Mesendoderm (in vitro differentiated cells): ENCODE measurements at regions not wholly inside any gene's neighbourhood (a gene's known extent, or its start where the extent isn't known, plus 50 kb on each side); places are given as distances from the start of the nearest gene placed in this dataset.
"Not testable (repeated sequence)": the region's sequence is repeated elsewhere in the genome, so short reads cannot be mapped to it uniquely, and the experiment has no call there.

ENCODE experiments used
- DNase-seq: peaks from one replicate; pipeline ENCODE4 v3.0.0; 2013
- H2AK5ac ChIP-seq: 2 replicates; pipeline ENCODE4 v1.6.1; 2013; ENCODE audit warnings: low read length, inconsistent platforms
- H2BK120ac ChIP-seq: 2 replicates; pipeline ENCODE4 v1.6.1; 2013; ENCODE audit warnings: low read depth, mild to moderate bottlenecking, low read length, moderate library complexity, mixed read lengths
- H2BK15ac ChIP-seq: replicated peaks from 2 replicates; pipeline ENCODE4 v1.6.1; 2013; ENCODE audit warnings: low read depth, mild to moderate bottlenecking, moderate library complexity
- H2BK5ac ChIP-seq: 2 replicates; pipeline ENCODE4 v1.6.1; 2013; ENCODE audit warnings: low read length, inconsistent platforms
- H3K18ac ChIP-seq: 2 replicates; pipeline ENCODE4 v1.6.1; 2013; ENCODE audit warnings: mild to moderate bottlenecking, low read length, mixed read lengths
- H3K23ac ChIP-seq: one replicate; pipeline ENCODE4 v1.6.1; 2013; ENCODE audit warnings: low read length
- H3K27ac ChIP-seq: 2 replicates; pipeline ENCODE4 v1.5.1; 2013; ENCODE audit warnings: low read depth, mild to moderate bottlenecking, inconsistent platforms, low read length, moderate library complexity
- H3K27me3 ChIP-seq: 2 replicates; pipeline ENCODE4 v1.6.1; 2013; ENCODE audit warnings: low read length, control low read depth, mild to moderate bottlenecking, inconsistent platforms; ENCODE audit not compliant: insufficient read depth, poor library complexity
- H3K36me3 ChIP-seq: 2 replicates; pipeline ENCODE4 v1.6.1; 2013; ENCODE audit warnings: low read length, inconsistent platforms; ENCODE audit not compliant: control insufficient read depth, insufficient read depth
- H3K4ac ChIP-seq: one replicate; pipeline ENCODE4 v1.6.1; 2013; ENCODE audit warnings: low read depth, mild to moderate bottlenecking, low read length, moderate library complexity
- H3K4me1 ChIP-seq: 2 replicates; pipeline ENCODE4 v1.6.1; 2013; ENCODE audit warnings: low read depth, low read length, inconsistent platforms; ENCODE audit not compliant: control insufficient read depth
- H3K4me2 ChIP-seq: 2 replicates; pipeline ENCODE4 v1.6.1; 2013; ENCODE audit warnings: low read length
- H3K4me3 ChIP-seq: 2 replicates; pipeline ENCODE4 v1.5.1; 2013; ENCODE audit warnings: mild to moderate bottlenecking, low read length
- H3K56ac ChIP-seq: one replicate; pipeline ENCODE4 v1.6.1; 2013; ENCODE audit warnings: low read length
- H3K79me1 ChIP-seq: 2 replicates; pipeline ENCODE4 v1.6.1; 2013; ENCODE audit warnings: low read length, inconsistent platforms
- H3K79me2 ChIP-seq: 2 replicates; pipeline ENCODE4 v1.6.1; 2013; ENCODE audit warnings: mild to moderate bottlenecking, low read length; ENCODE audit not compliant: control insufficient read depth, insufficient read depth
- H3K9ac ChIP-seq: 2 replicates; pipeline ENCODE4 v1.6.1; 2013; ENCODE audit warnings: low read length, inconsistent platforms
- H4K5ac ChIP-seq: one replicate; pipeline ENCODE4 v1.6.1; 2013; ENCODE audit warnings: low read length
- H4K8ac ChIP-seq: one replicate; pipeline ENCODE4 v1.6.1; 2013; ENCODE audit warnings: low read depth, mild to moderate bottlenecking, control low read depth, low read length, moderate library complexity
- WGBS: extraction: QIAGEN DNeasy Blood & Tissue Kit; methylation state at CpG from one replicate; pipeline ENCODE4 v1.1.7; 2013; ENCODE audit warnings: low lambda C conversion rate, missing lambda C conversion rate; ENCODE audit not compliant: insufficient coverage; ENCODE audit errors: extremely low coverage; 5-methylcytosine and 5-hydroxymethylcytosine counted together

DNA sequence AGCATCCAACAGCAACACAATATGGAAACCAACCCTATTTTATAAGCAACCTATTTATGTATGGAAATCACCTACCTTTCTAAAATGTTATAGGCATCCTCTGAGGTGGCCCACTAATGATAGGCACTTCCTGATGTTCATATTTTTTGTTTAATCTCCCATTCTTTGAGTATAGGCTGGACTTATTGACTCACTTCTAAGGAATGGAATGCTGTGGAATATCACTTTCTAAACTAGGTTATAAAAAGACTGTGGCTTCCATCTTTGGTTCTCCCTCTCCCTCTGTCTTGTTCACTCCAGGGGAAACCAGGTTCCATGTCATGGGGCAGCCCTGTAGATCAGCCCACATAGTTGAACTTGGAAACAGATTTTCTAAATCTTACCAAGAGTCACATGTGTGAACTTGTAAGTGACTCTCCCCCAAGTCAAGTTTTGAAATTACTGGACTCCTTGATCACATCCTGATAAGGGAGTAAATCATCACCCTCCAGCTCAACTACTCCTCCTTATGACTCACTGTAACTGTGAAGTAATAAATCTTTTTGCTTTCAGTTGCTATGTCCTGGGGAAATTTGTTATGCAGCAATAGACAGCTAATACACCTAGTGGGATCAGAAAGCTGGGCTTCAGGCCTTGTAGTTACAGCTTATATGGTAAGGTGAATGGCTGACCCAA lies 133.6 kb upstream of the POMZP3 start:
- H3K79me2 ChIP-seq, H3K4me2 ChIP-seq, H2AK5ac ChIP-seq, H3K36me3 ChIP-seq, H3K23ac ChIP-seq, H3K56ac ChIP-seq, H4K5ac ChIP-seq, H3K27ac ChIP-seq, H2BK5ac ChIP-seq, H3K27me3 ChIP-seq, H2BK15ac ChIP-seq, DNase-seq, H2BK120ac ChIP-seq, H3K9ac ChIP-seq, H3K4me1 ChIP-seq, H4K8ac ChIP-seq, H3K79me1 ChIP-seq, H3K18ac ChIP-seq, H3K4me3 ChIP-seq, H3K4ac ChIP-seq: not testable (repeated sequence)

DNA sequence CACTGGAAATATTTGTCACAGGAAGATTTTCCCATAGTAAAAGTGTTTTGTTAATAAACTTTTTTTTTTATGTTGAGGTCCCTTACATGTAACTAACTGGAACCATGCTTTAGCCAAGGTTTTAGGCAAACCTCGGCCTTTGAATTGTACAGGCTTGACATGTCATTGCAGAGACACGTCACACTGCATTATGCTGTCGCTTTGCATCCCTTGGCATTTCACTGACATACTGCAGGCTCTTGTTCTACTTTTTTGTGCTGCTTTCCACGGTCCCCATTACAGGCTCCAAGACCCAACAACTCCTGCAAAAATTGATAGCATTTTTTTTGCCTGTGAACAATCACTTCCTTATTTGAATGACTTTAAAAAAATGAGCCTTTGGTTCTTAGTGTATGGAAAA lies 112.5 kb upstream of the POMZP3 start:
- not testable (repeated sequence) for H4K8ac ChIP-seq, H2BK5ac ChIP-seq, H4K5ac ChIP-seq, H3K4me2 ChIP-seq, H3K79me2 ChIP-seq, H2AK5ac ChIP-seq, H3K27me3 ChIP-seq, H2BK120ac ChIP-seq, H2BK15ac ChIP-seq, H3K56ac ChIP-seq, H3K23ac ChIP-seq, H3K4me1 ChIP-seq, H3K9ac ChIP-seq, H3K4ac ChIP-seq, H3K18ac ChIP-seq, H3K4me3 ChIP-seq, H3K79me1 ChIP-seq, H3K36me3 ChIP-seq, DNase-seq, H3K27ac ChIP-seq
- no CpG with 5 or more reads among the region's 4 CpGs for WGBS

DNA sequence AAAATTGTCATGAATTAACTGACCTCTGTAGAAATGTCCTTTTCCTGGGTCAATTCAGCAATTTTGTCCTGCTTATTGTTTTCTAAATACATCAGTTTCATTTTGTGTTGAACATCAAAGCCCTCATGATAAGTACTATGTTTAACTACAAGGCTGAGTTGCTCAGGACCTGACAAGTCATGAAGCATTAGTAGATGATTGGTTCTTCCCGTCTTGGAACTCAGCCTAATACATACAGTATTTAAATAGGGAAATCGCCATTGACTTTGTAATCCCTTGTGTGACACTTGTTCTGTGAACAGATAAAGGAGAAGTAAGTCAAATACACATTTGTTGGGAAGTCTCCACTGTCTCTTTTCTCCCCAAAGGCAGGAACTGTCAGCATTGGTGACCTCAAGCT lies 109.6 kb upstream of the POMZP3 start:
- H4K5ac ChIP-seq, H2BK15ac ChIP-seq, H3K36me3 ChIP-seq, H4K8ac ChIP-seq, H3K27me3 ChIP-seq, H3K18ac ChIP-seq, H3K27ac ChIP-seq, H2BK5ac ChIP-seq, H3K23ac ChIP-seq, H3K9ac ChIP-seq, H3K79me1 ChIP-seq, H2AK5ac ChIP-seq, H3K4me2 ChIP-seq, H3K4ac ChIP-seq, H3K4me3 ChIP-seq, H3K56ac ChIP-seq, H2BK120ac ChIP-seq, H3K4me1 ChIP-seq, H3K79me2 ChIP-seq: not testable (repeated sequence)
- WGBS = no CpG with 5 or more reads among the region's 2 CpGs
- DNase-seq = peak; percentile 6

DNA sequence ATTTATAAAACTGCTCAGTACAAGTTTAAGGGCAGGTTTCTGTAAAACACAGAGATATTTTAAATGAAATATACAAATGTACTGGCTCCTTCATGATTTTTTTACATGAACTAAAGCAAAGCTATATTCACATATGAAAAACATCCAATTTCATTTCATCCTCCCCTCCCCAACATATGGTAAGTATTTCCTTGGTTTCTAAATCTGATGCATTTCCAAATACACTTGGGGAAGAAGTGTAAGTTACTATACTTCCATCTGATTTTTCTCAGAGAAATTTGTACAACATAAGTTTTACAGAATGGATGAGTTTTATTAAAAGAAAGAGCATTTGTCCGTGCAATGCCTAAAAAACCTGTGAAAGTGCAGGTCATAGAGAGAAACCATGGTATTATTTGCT lies 109.0 kb upstream of the POMZP3 start:
- H3K79me1 ChIP-seq, H3K4me2 ChIP-seq, H4K5ac ChIP-seq, H2BK15ac ChIP-seq, H3K9ac ChIP-seq, H3K4ac ChIP-seq, H3K23ac ChIP-seq, H3K4me3 ChIP-seq, DNase-seq, H2BK5ac ChIP-seq, H2BK120ac ChIP-seq, H4K8ac ChIP-seq, H3K27me3 ChIP-seq, H3K36me3 ChIP-seq, H3K27ac ChIP-seq, H3K79me2 ChIP-seq, H3K18ac ChIP-seq, H2AK5ac ChIP-seq, H3K4me1 ChIP-seq, H3K56ac ChIP-seq: not testable (repeated sequence)
- WGBS = no CpG with 5 or more reads among the region's 1 CpG

DNA sequence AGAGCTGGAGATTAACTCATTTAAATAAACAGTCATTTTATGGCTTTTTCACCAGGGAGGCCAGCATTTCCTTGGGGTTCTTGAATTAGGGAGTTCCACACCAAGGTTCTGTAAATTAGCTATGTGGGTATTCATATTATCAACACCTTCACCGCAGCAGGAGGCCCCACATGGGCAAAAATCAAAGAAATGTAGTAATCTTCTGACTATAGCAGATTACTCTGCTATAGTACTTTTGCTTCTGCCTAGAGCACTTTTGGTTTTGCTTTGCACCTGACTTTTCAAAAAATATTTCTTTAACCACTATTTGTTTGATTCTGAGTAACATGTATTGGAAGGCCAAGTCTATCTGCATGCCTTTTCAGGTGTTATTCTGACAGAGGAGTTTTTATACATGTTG lies 108.6 kb upstream of the POMZP3 start:
- H3K4me1 ChIP-seq, H3K18ac ChIP-seq, H4K5ac ChIP-seq, H3K56ac ChIP-seq, H3K79me1 ChIP-seq, H2AK5ac ChIP-seq, H3K4me3 ChIP-seq, H3K27me3 ChIP-seq, H3K4ac ChIP-seq, H3K36me3 ChIP-seq, DNase-seq, H3K9ac ChIP-seq, H3K27ac ChIP-seq, H3K79me2 ChIP-seq, H2BK15ac ChIP-seq, H2BK5ac ChIP-seq, H4K8ac ChIP-seq, H3K4me2 ChIP-seq, H2BK120ac ChIP-seq, H3K23ac ChIP-seq: not testable (repeated sequence)
- WGBS = no CpG with 5 or more reads among the region's 1 CpG

DNA sequence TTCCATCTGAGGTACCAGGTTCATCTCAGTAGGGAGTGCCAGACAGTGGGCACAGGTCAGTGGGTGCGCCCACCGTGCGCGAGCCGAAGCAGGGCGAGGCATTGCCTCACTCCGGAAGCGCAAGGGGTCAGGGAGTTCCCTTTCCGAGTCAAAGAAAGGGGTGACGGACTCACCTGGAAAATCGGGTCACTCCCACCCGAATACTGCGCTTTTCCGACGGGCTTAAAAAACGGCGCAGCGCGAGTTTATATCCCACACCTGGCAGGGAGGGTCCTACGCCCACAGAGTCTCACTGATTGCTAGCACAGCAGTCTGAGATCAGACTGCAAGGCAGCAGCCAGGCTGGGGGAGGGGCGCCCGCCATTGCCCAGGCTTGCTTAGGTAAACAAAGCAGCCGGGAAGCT lies 101.5 kb upstream of the POMZP3 start:
- H3K79me2 ChIP-seq, H3K27ac ChIP-seq, H3K4me1 ChIP-seq, H3K4me2 ChIP-seq, H3K79me1 ChIP-seq, H4K8ac ChIP-seq, H3K18ac ChIP-seq, H3K9ac ChIP-seq, H3K27me3 ChIP-seq, H4K5ac ChIP-seq, H2BK5ac ChIP-seq, H3K23ac ChIP-seq, H2BK120ac ChIP-seq, H3K4me3 ChIP-seq, H2AK5ac ChIP-seq, H3K4ac ChIP-seq, H2BK15ac ChIP-seq, H3K36me3 ChIP-seq: not testable (repeated sequence)
- H3K56ac ChIP-seq = peak overlapping the region; percentile 42
- peak; percentile 14 for DNase-seq
- WGBS = no CpG with 5 or more reads among the region's 23 CpGs
